GM18502 (cell line): ENCODE measurements at regions not wholly inside any gene's neighbourhood (a gene's known extent, or its start where the extent isn't known, plus 50 kb on each side); places are given as distances from the start of the nearest gene placed in this dataset.

Source experiments
- ATAC-seq: cut with Tn5 transposase; IDR thresholded peaks from one replicate; pipeline ENCODE4 v1.9.1; 2021; ENCODE audit warnings: mild to moderate bottlenecking; ENCODE audit not compliant: unreplicated experiment, poor library complexity

DNA sequence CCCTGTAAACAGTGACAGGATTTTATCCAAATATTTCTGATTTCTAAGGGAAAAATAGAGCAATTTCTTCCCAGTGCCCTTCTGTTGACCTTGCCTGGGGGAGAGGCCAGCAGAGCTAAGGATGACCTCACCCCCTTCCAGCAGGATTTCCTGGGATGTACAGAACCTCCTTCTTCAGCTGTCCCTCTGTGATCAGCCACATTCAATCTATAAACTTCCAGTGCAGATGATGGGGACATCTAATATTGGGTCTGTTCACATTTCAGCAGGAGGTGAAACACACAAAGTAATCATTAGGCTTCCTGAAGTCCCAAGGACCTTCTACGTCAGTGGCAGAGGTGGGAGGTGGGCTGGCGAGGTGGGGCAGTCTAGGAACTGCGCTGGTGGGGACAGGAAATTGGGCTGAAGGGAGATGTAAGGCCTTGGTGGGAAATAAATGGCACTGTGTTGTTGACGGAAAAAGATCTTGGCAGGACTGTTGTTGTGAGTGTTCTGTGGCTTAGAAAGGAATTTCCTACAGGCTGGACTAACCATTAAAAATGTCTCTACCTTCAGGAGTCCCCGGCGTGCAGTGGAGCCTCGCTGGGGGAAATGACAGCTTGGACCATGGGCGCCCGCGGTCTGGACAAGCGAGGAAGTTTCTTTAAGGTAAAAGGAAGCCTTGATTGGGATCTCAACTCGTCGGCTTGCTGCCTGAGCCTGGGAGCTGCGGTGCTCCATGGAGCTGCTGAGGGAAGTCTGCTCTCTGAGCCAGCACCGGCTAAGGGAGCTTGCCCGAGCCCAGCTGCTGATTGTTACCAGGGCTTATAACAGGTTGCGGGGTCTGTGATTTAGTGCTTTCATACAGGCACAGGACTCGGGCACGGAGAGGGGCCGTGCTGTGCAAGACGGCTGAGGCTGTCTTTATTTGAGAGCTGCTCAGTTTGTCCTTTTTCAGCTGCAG lies 127.9 kb upstream of the NAA20 start:
- ATAC-seq = no peak

DNA sequence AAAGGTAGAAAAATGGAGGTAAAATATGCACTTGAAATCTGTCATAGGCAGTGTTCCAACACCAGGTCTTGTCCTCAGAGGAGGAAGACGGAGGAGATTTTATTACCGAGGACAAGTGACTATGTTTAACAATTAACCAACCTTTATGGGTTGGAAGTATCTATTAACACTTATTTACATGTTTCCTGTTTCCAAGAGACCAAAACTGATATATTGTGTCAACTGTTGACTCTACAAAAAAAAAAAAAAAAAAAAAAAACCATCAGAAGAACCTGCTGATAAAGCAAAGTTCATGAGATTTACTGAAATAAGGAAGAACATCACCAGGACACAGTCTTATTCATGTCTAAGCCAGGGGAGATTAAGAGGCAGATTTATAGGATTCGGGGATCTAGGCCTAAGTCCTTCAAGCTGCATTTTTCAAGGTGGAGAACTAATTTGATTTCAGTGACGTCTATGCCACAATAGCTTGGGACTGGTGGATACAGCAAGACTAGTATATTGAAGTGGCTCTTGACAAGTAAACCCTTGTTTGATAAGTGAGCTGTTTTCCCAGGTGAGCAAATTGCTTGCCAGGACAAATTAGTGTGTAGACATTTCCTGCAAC lies 126.6 kb upstream of the NAA20 start:
- ATAC-seq = no peak

DNA sequence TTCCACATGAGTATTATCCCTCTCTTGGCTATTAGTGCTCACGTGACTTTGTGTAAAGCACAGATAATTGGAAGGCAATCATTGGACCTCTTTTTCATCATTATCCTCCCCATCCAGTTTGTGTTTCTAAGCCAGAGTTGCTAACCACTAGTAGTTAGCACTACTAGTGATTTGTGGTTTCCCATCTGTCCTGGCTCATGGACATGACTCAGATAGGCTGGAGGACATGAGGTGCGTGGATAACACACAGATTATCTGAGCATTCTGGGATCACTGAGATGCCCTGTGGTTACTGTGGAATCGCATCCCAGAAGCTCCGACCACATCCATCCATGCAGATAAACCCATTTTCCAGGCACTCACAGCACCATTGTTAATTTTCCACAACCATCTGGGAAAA lies 123.8 kb upstream of the NAA20 start:
- ATAC-seq = no peak

DNA sequence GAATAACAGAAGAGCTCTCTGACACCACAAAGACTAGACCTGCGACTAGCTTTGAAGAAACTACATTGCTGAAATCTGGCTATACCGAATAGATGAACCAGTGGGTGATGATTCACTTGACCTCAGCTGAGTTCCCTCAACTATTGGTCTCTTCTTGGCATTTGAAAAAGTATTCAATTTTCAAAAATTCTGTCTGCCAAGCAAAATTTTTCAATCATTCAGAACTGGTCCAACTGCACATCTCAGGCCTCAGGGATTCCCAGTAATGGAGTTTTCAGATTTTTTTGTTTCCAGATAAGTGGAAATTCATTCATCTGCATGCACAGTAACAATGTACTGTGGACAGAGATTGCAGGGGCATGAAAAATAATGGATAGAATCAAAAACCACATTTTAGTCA lies 121.4 kb upstream of the NAA20 start:
- no peak for ATAC-seq

DNA sequence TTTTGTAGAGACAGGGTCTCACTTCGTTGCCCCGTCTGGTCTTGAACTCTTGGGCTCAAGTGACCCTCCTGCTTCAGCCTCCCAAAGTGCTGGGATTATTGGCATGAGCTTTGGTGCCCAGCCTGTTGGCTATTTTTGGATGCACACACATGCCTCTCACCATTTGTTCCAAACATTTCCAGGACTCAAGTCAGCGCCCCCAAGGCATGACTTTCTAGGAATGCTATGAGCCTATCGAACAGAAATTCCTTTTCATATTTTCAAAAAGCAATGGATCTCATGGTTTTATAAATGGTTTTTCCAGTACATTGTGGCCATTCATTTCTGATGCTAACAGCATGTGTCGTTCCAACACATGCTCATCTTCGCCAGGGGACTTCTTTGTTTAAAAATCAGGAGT lies 119.3 kb upstream of the NAA20 start:
- no peak for ATAC-seq

DNA sequence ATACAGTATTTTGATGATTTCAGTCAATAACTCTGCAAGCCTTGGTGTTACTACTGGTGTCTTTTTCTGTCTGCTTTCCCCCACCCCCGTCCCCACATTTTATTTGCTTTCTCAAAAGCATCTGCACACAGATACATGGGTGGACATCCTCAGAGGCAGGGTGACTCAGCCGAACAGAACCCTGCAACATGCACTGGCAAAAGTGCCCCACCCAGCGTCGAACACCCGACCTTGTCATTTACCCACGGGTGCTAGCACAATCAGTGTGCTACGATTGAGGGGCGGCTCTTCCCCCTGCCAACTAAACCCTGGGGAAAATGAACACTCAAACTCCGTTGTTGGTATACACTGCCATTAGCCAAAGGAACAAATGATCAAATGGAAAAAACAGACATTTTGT lies 115.9 kb upstream of the NAA20 start:
- no peak for ATAC-seq

DNA sequence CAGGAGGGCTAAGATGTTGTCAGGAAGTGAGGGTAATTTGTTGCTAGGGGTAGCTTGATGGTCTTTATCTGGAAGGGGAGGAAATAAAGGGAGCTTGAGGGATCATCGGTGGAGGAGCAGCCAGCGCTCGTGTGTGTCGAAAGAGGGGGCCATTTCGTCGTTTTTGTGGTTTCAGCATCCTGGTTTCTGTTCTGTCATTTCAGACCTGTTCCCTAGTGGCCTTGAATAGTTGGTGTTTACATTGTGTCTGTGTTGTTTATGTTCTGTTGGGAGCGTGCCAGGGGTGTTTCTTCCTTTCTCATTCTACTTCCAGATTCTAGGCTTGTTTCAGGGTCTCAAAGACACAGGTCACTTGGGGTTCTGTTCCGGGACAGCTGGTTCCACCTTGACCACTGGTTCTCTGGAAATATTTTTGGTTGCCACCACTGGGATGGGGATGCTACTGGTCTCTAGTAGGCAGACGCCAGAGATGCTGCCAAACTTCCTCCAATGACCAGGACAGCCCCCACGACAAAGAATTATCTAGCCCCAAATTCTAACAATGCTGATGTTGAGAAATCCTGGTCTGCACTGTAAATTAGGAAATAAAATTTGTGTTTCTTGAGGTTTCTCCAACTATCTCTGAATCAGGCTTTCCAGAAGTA lies 113.9 kb upstream of the NAA20 start:
- peak; percentile 63 for ATAC-seq

DNA sequence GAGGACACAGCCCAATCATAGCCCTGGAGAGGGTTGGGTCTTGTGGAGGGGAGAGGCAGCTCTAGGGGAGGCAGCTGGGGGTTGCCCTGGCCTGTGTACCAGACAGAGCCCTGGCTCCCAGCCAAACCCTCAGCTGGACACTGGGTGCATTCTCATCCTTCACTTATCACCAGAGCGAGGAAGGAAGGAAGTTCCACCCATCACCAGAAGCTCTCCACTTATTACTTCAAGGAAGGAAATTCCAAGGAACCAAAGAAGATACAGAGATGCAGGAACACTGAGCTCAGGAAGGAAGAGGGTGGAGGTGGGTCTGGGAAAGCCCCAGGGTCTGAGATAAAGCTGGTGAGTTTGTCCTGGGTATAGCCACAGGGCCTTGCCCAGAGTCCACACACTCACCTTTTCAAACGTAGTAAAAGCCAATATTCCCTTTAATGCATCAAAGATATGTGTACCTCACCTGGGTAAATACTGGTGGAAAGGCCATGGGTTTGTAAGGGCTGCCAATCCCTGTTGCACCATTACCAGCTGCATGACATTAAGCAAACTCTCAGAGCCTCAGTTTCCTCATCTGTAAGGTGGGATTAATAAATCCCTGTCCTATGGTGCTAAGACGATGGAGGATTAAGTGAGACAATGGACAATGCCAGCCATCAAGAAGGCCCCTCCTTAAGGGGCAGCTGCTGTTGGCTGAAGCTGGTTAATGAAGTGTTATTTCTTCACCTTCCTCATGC lies 109.7 kb upstream of the NAA20 start:
- no peak for ATAC-seq

DNA sequence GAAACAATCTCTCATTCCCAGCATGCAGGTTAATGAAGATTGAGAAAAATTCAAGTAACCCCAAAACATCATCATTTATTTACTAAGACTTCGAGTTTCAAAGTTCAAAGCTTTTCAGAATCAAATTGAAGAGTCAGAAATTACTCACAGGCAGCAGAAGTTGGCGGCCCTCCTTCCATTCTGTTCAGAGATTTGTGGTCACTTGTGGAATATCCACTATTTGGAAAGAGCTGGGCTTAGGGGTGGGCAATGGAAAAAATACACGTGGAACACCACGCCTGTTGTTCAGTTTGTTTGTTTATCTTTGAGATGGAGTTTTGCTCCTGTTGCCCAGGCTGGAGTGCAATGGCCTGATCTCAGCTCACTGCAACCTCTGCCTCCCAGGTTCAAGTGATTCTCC lies 108.6 kb upstream of the NAA20 start:
- ATAC-seq = no peak

DNA sequence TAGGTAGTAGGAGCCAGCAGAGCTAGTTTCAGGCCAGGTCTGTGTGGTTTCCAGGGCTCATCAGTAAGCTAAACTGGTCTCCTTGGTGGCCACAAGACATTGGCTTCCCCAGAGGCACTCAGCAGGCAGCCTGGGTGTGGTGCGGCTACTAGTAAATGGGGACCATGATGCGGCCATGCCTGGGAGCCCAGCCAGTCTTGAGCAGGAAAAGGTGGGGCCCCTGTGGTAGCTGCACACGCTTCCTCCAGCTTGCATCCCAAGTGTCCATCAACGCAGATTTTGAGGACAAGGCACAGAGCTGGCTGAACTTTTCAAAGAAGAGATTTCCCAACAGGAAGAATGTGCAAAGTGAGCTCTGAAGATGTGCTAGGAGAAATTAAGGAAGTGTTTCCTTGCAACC lies 107.4 kb upstream of the NAA20 start:
- ATAC-seq = no peak

DNA sequence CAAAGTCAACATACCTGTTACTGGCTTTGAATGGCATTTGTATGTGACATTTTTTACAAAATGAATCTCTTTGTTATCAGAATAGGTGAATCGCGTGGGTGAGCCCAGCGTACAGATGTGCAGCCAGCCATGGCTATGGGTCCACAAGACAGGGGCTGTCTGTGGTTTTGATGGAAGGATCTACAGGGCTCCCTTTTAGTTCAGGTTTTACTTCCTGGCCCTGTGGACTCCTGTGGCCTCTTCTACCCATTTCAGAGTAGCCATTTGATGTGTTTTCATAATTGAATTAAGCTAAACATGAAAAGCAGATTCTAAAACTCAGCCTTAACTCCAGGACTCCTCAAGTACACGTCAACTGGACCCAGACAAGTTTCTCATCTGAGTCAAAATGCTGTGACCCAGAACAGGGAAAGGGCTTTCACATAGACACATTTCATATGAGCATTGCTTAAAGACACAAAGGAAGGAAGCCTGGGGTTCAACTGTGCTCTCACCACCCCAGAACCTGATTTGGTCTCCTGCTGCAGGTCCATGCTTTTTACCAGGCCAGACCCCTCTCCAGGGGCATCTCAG lies 105.3 kb upstream of the NAA20 start:
- no peak for ATAC-seq

DNA sequence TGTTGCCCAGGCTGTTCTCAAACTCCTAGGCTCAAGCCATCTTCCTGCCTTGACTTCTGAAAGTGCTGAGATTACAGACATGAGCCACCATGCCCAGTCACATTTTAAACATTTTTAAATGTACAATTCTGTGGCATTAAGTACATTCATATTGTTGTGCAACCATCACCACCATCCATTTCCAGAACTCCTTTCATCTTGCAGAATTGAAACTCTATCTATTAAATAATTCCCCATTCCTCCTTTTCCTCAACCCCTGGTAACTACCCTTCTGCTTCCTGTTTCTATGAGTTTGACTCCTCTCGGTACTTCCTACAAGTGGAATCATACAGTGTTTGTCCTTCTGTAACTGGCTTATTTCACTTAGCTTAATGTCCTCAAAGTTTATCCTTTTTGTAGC lies 103.8 kb upstream of the NAA20 start:
- ATAC-seq = no peak

DNA sequence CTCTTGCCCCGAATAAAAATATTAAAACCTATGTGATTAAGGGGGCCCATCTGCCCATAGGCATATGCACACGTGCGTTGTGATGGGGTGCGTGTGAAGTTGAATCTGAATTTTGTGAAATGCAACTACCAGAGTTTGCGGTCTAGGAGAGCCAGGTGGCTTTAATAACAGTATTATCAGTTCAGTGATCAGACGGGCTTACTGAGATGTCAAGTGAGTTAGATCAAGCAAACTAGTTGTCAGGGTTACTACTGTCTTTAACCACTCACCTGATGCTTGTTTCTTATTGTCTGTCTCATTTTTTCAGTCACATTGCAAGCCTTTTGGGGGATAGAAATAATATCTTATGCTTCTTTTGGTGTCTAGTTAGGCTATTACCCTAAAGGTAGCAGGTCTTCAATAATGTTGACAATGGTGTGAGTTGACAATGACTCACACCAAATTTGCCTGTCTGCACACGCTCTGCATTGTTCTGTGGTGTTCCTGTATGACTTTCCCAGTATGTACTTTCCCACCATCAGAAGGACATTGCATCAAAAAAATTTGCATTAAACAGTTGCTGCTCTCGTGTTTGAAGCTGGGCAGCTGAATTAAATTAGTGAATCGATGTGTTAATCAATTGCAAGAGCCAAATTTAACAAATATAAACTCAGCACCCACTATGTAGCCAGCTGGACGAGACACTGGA lies 103.1 kb upstream of the NAA20 start:
- no peak for ATAC-seq

DNA sequence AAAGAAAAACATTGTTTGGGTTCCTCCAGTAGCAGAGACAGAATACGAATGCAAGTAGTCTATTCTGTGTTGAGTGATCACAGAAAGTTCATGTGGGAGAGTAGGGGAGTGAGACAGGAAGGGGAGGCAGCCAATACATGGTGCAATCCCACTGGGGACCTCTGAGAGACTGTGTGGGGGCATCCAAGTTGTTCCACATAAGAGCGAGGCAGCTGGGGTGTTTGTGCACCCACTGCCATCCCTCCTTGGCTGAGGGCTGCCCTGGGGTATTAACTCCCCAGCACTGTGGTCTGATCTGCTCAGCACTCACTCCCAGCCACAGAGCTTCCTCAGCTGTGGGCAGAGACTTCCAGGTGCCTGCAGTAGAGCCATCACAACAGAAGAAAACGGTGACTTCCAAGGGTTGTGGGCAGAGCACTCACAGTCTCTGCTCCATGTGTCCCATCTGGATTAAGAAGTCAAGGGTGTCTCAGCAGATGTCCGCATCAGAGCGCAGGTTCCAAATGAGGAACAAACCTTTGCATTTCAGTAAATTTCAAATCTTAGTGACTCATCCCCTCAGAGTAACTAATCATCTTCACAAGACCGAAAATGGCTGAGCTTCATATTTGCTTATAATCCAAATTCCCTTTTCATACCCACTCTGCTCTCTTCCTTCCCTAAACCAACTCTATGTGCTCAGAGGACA lies 101.9 kb upstream of the NAA20 start:
- peak; percentile 37 for ATAC-seq

DNA sequence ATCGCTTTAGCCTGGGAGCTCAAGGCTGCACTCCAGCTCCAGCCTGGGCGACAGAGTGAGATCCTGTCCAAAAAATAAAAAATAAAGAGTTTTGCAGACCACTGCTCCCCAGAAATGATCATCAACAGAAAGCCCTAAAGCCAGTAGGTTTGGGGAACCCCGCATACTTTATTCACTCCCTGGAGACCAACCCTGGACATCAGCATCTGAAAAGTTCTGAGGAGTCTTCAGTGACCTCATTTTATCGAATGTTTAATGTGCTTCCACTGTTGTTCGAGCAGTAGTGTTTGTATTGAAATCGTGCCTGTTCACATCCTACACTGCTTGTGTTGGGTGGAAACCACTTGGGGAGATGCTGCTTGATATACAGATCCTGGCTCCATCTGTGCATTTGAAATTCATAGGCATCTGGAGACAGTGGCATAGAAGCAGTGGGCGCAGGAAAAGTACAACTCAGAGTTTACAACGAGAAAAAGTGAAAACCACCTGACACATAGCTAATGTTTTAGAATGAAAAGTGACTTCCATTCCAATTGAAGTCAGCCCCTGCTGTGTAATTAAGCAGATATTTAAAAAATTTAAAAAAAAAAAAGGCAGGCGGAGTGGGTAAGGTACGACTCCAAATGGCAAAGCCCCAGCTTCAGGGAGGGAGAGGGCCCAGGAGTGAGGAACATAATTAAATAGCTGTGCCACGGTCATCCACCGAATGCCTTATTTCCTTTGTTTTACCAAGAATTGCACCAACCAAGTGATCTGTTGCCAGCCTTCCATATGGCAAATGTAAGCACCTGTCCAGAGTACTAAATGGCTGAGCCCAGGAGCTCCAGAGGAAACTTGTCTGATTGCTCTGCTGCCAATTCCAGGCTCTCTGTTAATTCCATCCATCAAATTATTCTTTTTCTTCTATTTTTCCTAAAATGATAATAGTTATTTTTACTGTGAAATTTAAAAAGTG lies 100.4 kb upstream of the NAA20 start:
- no peak for ATAC-seq

DNA sequence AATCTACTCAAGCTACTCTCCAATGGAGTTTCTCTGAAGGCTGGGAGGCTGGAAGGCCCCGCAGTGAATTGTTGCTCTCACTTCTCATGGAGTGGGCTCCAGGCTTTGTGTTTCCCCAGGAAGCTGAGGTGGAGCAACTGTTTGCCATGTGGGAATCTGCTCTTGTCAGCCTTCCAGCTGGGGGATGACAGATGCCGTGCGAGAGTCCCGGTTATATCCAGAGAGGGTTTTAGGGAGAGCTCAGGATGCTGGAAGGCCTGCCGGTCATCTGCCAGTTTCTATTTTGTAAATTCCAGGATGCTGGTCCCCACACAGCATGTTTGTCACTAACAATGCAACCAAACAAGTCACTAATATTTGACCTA lies 98.2 kb upstream of the NAA20 start:
- no peak for ATAC-seq

DNA sequence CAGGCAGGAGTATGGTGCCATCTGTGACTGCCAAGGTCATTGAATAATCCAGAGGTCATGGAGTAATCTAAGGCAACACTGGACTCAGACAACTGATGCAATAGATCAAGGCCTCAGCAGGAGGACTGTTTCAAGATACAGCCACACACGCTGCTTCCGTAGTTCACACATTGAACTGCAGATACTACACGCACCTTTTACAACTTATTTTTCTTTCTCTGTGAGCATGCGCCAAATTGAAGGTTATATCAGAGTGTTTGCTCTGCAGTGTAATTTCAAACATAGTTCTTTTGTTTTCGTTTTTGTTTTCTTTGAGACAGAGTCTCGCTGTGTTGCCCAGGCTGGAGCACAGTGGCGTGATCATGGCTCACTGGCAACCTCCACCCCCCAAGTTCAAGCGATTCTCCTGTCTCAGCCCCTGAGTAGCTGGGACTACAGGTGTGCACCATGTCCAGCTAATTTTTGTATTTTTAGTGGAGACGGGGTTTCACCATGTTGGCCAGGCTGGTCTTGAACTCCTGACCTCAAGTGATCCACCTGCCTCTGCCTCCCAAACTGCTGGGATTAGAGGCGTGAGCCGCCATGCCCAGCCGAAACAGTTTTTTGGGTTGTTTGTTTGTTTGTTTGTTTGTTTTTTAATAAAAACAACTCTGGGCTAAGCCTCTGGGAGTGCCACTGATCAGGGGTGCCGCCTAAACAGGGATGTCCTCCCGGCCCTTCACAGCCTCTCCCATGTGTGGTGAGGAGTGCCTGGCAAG lies 96.6 kb upstream of the NAA20 start:
- ATAC-seq = no peak
